Naive thymus-derived CD4-positive, alpha-beta T cell (primary cell): ENCODE measurements at regions not wholly inside any gene's neighbourhood (a gene's known extent, or its start where the extent isn't known, plus 50 kb on each side); places are given as distances from the start of the nearest gene placed in this dataset.

Source experiments
- ATAC-seq: fragments of 150-1000 bp; cut with Tn5 transposase; 2 replicates; pipeline ENCODE4 v1.10.0; 2021; ENCODE audit warnings: mild to moderate bottlenecking, moderate library complexity
- CTCF ChIA-PET: fragments of 350-600 bp; sonication (Branson Sonifier 250); formaldehyde crosslinking; loops from one replicate; lab custom pipeline; 2021; ENCODE audit warnings: antibody characterized with exemption; lab: Charles Lee
- POLR2A ChIA-PET: fragments of 350-600 bp; sonication (Branson Sonifier 250); formaldehyde crosslinking; loops from one replicate; lab custom pipeline; 2021; ENCODE audit warnings: antibody characterized with exemption, inconsistent platforms; lab: Charles Lee
- DNase-seq, 9 donors: peaks; one replicate each; pipeline versions ENCODE4 v3.0.0 to v3.0.0-alpha.2; 2020 to 2022; ENCODE audit warnings: mixed read lengths in 1 of 9
- H3K27ac ChIP-seq: one replicate; pipeline ENCODE4 v1.7.0; 2013; ENCODE audit warnings: mild to moderate bottlenecking, low read depth, low read length, moderate library complexity
- H3K27me3 ChIP-seq, 2 donors: one replicate each; pipeline ENCODE4 v1.7.0; 2013; ENCODE audit warnings: low read length in 2 of 2, mild to moderate bottlenecking in 2 of 2, moderate library complexity in 2 of 2; ENCODE audit not compliant: control insufficient read depth in 2 of 2, insufficient read depth in 2 of 2
- H3K36me3 ChIP-seq, 3 experiments: 1 replicate in 2 of 3; 2 replicates in 1 of 3; pipeline ENCODE4 v1.7.0; 2013; ENCODE audit warnings: low read length in 3 of 3, mild to moderate bottlenecking in 3 of 3, moderate library complexity in 1 of 3; ENCODE audit not compliant: insufficient read depth in 3 of 3, control insufficient read depth in 2 of 3
- H3K4me1 ChIP-seq, 2 donors: one replicate each; pipeline ENCODE4 v1.7.0; 2013; ENCODE audit warnings: low read length in 2 of 2, mild to moderate bottlenecking in 2 of 2, moderate library complexity in 1 of 2; ENCODE audit not compliant: control insufficient read depth in 2 of 2, insufficient read depth in 2 of 2
- H3K4me3 ChIP-seq: 2 replicates; pipeline ENCODE4 v1.7.0; 2013; ENCODE audit warnings: mild to moderate bottlenecking, low read length
- H3K9me3 ChIP-seq, 3 experiments: 1 replicate in 2 of 3; 2 replicates in 1 of 3; pipeline ENCODE4 v1.7.0; 2013; ENCODE audit warnings: low read length in 3 of 3; ENCODE audit not compliant: control insufficient read depth in 2 of 3
- H3K27ac Mint-ChIP-seq, 9 donors: one replicate each; pipeline ENCODE4 v1.8.0; 2020 to 2022; ENCODE audit warnings: mixed read lengths in 9 of 9, mild to moderate bottlenecking in 8 of 9, moderate library complexity in 5 of 9, inconsistent platforms in 2 of 9
- H3K27me3 Mint-ChIP-seq, 5 donors: one replicate each; pipeline ENCODE4 v1.8.0; 2021 to 2022; ENCODE audit warnings: mixed read lengths in 5 of 5, mild to moderate bottlenecking in 1 of 5
- H3K36me3 Mint-ChIP-seq, 5 donors: one replicate each; pipeline ENCODE4 v1.8.0; 2020 to 2022; ENCODE audit warnings: mixed read lengths in 5 of 5, mild to moderate bottlenecking in 3 of 5, inconsistent platforms in 1 of 5
- H3K4me1 Mint-ChIP-seq, 7 donors: one replicate each; pipeline ENCODE4 v1.8.0; 2020 to 2022; ENCODE audit warnings: mixed read lengths in 7 of 7, mild to moderate bottlenecking in 3 of 7, inconsistent platforms in 1 of 7
- H3K4me3 Mint-ChIP-seq, 10 donors: one replicate each; pipeline ENCODE4 v1.8.0; 2020 to 2022; ENCODE audit warnings: mild to moderate bottlenecking in 10 of 10, mixed read lengths in 10 of 10, moderate library complexity in 6 of 10, inconsistent platforms in 2 of 10
- H3K9me3 Mint-ChIP-seq, 11 donors: one replicate each; pipeline ENCODE4 v1.8.0; 2020 to 2022; ENCODE audit warnings: mixed read lengths in 11 of 11, mild to moderate bottlenecking in 4 of 11, inconsistent platforms in 1 of 11, moderate library complexity in 1 of 11
- intact Hi-C, 2 donors: fragments of 100-400 bp; cut with micrococcal nuclease; formaldehyde crosslinking; loops; one replicate each; pipeline ENCODE4 v1.15.1; 2023

DNA sequence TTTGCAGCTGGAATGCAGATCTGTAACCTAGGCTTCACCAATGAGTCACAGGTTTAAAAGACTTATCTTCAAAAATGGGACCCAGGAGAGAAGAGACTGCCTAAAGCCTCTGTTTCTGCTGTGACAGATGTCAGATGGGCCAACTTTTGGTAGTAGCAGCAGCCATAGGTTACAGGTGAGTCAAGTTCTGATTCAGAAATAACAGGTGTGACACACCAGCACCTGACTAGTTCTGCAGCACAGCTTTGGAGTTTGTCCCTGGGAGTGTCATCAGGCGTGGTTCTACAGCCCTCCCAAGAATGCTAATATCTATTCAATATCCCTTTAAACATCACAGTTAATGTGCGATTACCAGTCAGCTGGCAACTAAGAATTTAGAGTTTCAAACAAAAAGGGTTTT is 121.9 kb upstream of the BTN3A2 start:
- peak overlapping the region in 1 of 9 donors; percentile 14 for H3K27ac Mint-ChIP-seq

DNA sequence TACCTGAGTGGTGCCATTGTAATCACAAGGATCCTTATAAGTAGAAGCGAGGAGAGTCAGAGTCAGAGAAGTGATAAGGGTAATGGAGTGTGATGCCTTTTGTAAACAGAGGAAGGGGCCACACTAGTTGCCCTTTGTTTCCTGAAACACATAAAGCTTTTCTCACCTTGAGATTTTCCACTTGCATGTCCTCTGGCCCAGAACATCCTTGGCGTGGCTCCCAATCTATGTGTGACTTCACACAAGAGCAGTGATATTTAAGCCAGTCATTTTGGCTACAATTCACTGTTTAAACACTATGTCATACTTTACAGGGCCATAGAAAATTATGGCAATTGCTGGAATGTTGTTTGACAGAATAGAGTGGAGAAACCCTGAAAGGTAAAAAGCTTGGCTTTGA is 121.2 kb upstream of the BTN3A2 start:
- H3K27me3 Mint-ChIP-seq, result no peaks in the 10 kb centered on the region
- intact Hi-C loops, result no loop called here
- Histone ChIP-seq H3K4me1 (peaks cover 5 to 6% of the 10 kb centered on the region in 2 donors), H3K27me3 (no peaks in the 10 kb centered on the region), H3K36me3 (no peaks in the 10 kb centered on the region), H3K27ac (no peak overlapping the region), H3K4me3 (no peak overlapping the region), H3K9me3 (no peaks in the 10 kb centered on the region)
- ChIA-PET POLR2A (interaction anchor here (0.6 to 6.8 kb wide), 15 partner anchors 7 to 120 kb away, joined by 3 to 103 read pairs (median 6); a partner anchor contains a TSS), CTCF (interaction anchor here (0.6 kb wide), 1 partner anchor 69 kb away, joined by 5 read pairs; no protein-coding TSS in a partner anchor)
- H3K9me3 Mint-ChIP-seq, result peaks cover 0 to 10% (median 8%) of the 10 kb centered on the region in 11 donors
- peaks cover 0 to 13% (median 8%) of the 10 kb centered on the region in 5 donors for H3K36me3 Mint-ChIP-seq
- ATAC-seq, result no peak
- DNase-seq, result no peak
- peaks cover 8 to 39% (median 22%) of the 10 kb centered on the region in 7 donors for H3K4me1 Mint-ChIP-seq
- H3K27ac Mint-ChIP-seq, result no peak overlapping the region
- H3K4me3 Mint-ChIP-seq, result no peak overlapping the region

More for the DNA sequence above, 121.9 kb upstream of the BTN3A2 start:
- Histone ChIP-seq H3K4me1 (peaks cover 5 to 6% of the 10 kb centered on the region in 2 donors), H3K27me3 (no peaks in the 10 kb centered on the region), H3K36me3 (no peaks in the 10 kb centered on the region), H3K9me3 (no peaks in the 10 kb centered on the region), H3K4me3 (no peak overlapping the region), H3K27ac (no peak overlapping the region)
- DNase-seq, result no peak
- POLR2A ChIA-PET, result interaction anchor here (0.7 to 6.8 kb wide), 13 partner anchors 8 to 120 kb away, joined by 3 to 103 read pairs (median 14); a partner anchor contains a TSS
- peaks cover 0 to 13% (median 8%) of the 10 kb centered on the region in 5 donors for H3K36me3 Mint-ChIP-seq
- CTCF ChIA-PET, result interaction anchor here (1.2 kb wide), 1 partner anchor 329 kb away, joined by 3 read pairs; no protein-coding TSS in a partner anchor
- no peaks in the 10 kb centered on the region for H3K27me3 Mint-ChIP-seq
- peaks cover 6 to 35% (median 17%) of the 10 kb centered on the region in 7 donors for H3K4me1 Mint-ChIP-seq
- ATAC-seq, result no peak
- no peak overlapping the region for H3K4me3 Mint-ChIP-seq
- intact Hi-C loops, result no loop called here
- peaks cover 0 to 13% (median 8%) of the 10 kb centered on the region in 11 donors for H3K9me3 Mint-ChIP-seq

DNA sequence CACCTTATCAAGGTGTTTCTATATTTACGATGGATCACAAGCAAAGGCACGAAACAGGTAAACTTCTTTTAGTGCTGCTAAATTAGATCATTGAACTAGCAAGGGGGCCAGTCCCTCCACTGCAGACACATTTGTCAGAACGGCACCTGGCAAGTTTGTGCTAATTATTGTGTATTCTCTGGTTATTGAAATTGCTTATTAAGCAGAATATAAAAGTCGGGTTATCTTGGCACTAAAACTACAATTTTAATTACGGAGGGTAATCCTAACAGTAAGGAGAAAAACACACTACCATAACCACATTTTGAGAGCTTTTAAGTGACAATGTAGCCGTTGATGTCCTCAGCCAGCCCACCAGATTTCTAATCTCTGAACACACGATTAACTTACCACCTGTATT is 118.9 kb upstream of the BTN3A2 start:
- Histone ChIP-seq H3K4me1 (peaks cover 5% of the 10 kb centered on the region in 2 donors), H3K36me3 (no peaks in the 10 kb centered on the region), H3K9me3 (no peaks in the 10 kb centered on the region), H3K4me3 (no peak overlapping the region), H3K27ac (no peak overlapping the region), H3K27me3 (no peaks in the 10 kb centered on the region)
- H3K27ac Mint-ChIP-seq, result no peak overlapping the region
- no peaks in the 10 kb centered on the region for H3K27me3 Mint-ChIP-seq
- ATAC-seq (no peak), DNase-seq (no peak)
- intact Hi-C loops, result no loop called here
- ChIA-PET POLR2A (interaction anchor here (0.9 kb wide), 2 partner anchors 39 to 84 kb away, joined by 3 to 4 read pairs; a partner anchor contains a TSS), CTCF (no interaction called here)
- H3K9me3 Mint-ChIP-seq, result peaks cover 0 to 5% (median 0%) of the 10 kb centered on the region in 11 donors
- peaks cover 10 to 37% (median 25%) of the 10 kb centered on the region in 7 donors for H3K4me1 Mint-ChIP-seq
- peaks cover 0 to 7% (median 0%) of the 10 kb centered on the region in 5 donors for H3K36me3 Mint-ChIP-seq
- H3K4me3 Mint-ChIP-seq, result peak overlapping the region in 1 of 10 donors; percentile 1

GRCh38 chr6:26246553-26246952 is 118.4 kb upstream of the BTN3A2 start:
- intact Hi-C loops, result no loop called here
- Mint-ChIP-seq H3K4me3 (peak overlapping the region in 1 of 10 donors; percentile 1), H3K9me3 (peaks cover 0 to 5% (median 0%) of the 10 kb centered on the region in 11 donors), H3K4me1 (peaks cover 10 to 38% (median 27%) of the 10 kb centered on the region in 7 donors), H3K27ac (no peak overlapping the region), H3K36me3 (peaks cover 0 to 7% (median 0%) of the 10 kb centered on the region in 5 donors), H3K27me3 (no peaks in the 10 kb centered on the region)
- H3K4me1 ChIP-seq, result peaks cover 4 to 5% of the 10 kb centered on the region in 2 donors
- CTCF ChIA-PET, result no interaction called here
- DNase-seq, result no peak
- no peaks in the 10 kb centered on the region for H3K36me3 ChIP-seq
- no peaks in the 10 kb centered on the region for H3K27me3 ChIP-seq
- no peak for ATAC-seq
- POLR2A ChIA-PET, result interaction anchor here (0.9 kb wide), 2 partner anchors 38 to 83 kb away, joined by 3 to 4 read pairs; a partner anchor contains a TSS
- no peak overlapping the region for H3K27ac ChIP-seq
- no peak overlapping the region for H3K4me3 ChIP-seq
- H3K9me3 ChIP-seq, result no peaks in the 10 kb centered on the region

- ChIA-PET POLR2A (interaction anchor here (0.6 to 4.4 kb wide), 27 partner anchors 7 to 1644 kb away, joined by 3 to 75 read pairs (median 9); partner anchors contain the start of gene HMGN4), CTCF (interaction anchor here (0.7 to 3.3 kb wide), 6 partner anchors 16 to 319 kb away, joined by 3 to 49 read pairs (median 4); a partner anchor contains a TSS)
- Mint-ChIP-seq H3K27ac (peak overlapping the region; percentile 85 to 97 (median 94)), H3K4me3 (peak overlapping the region; percentile 88 to 100 (median 96)), H3K9me3 (no peaks in the 10 kb centered on the region), H3K27me3 (no peaks in the 10 kb centered on the region), H3K36me3 (peaks cover 0 to 8% (median 0%) of the 10 kb centered on the region in 5 donors), H3K4me1 (peaks cover 20 to 43% (median 39%) of the 10 kb centered on the region in 7 donors)
- ATAC-seq (peak; percentile 51), DNase-seq (peak in 1 of 9 donors; percentile 50)
- Histone ChIP-seq H3K9me3 (no peaks in the 10 kb centered on the region), H3K27ac (peak overlapping the region; percentile 71), H3K36me3 (no peaks in the 10 kb centered on the region), H3K27me3 (no peaks in the 10 kb centered on the region), H3K4me1 (peaks cover 4 to 19% of the 10 kb centered on the region in 2 donors), H3K4me3 (peak overlapping the region; percentile 84)
- intact Hi-C loops, result loop anchor here in 1 of 2 donors (1.0 kb wide), 1 partner anchor 9 kb away; a partner anchor contains a TSS
These were observed 115.4 kb upstream of the BTN3A2 start for GRCh38 chr6:26249707-26249956.

DNA sequence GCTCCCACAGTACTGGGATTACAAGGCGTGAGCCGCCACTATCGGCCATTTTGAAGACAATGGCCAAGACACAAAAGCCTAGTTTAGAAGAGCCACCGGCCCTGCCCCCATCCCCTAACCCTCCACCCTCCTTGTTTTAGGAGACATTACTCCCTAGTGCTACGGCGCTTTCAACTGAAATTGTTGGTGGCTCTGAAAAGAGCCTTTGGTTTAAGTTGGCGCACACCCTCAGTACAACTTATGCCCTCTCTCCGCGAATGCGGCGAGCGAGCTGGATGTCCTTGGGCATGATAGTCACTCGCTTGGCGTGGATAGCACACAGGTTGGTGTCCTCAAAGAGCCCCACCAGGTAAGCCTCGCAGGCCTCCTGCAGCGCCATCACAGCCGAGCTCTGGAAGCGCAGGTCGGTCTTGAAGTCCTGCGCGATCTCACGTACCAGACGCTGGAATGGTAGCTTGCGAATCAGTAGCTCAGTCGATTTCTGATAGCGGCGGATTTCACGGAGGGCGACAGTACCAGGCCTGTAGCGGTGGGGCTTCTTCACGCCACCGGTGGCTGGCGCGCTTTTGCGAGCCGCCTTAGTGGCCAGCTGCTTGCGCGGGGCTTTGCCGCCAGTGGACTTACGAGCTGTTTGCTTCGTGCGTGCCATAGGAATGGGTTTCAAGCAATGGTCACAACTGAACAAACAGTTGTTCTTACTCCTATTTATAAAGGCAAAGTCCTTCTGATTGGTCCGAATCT is 114.9 kb upstream of the BTN3A2 start:
- no peaks in the 10 kb centered on the region for H3K27me3 Mint-ChIP-seq
- H3K36me3 Mint-ChIP-seq, result peaks cover 0 to 4% (median 0%) of the 10 kb centered on the region in 5 donors
- CTCF ChIA-PET, result interaction anchor here (0.7 to 3.3 kb wide), 11 partner anchors 12 to 1623 kb away, joined by 3 to 49 read pairs (median 6); a partner anchor contains a TSS
- Histone ChIP-seq H3K27ac (peak overlapping the region; percentile 71), H3K27me3 (no peaks in the 10 kb centered on the region), H3K9me3 (no peaks in the 10 kb centered on the region), H3K36me3 (no peaks in the 10 kb centered on the region), H3K4me1 (peaks cover 4 to 19% of the 10 kb centered on the region in 2 donors), H3K4me3 (peak overlapping the region; percentile 84)
- peak overlapping the region; percentile 85 to 97 (median 94) for H3K27ac Mint-ChIP-seq
- ATAC-seq (peak; percentile 85), DNase-seq (peak; percentile 53 to 85 (median 80))
- H3K9me3 Mint-ChIP-seq, result no peaks in the 10 kb centered on the region
- peak overlapping the region; percentile 88 to 100 (median 96) for H3K4me3 Mint-ChIP-seq
- POLR2A ChIA-PET, result interaction anchor here (0.6 to 4.4 kb wide), 43 partner anchors 8 to 1643 kb away, joined by 3 to 75 read pairs (median 5); partner anchors contain the start of gene HMGN4
- peaks cover 20 to 48% (median 39%) of the 10 kb centered on the region in 7 donors for H3K4me1 Mint-ChIP-seq
- intact Hi-C loops, result loop anchor here (1.0 to 2.0 kb wide), 9 partner anchors 10 to 75 kb away; a partner anchor contains a TSS
